ENCODE measurements at regions not wholly inside any gene's neighbourhood (a gene's known extent, or its start where the extent isn't known, plus 50 kb on each side); places are given as distances from the start of the nearest gene placed in this dataset.

GRCh38 chr15:60278879-60279278 lies 118.9 kb downstream of the ANXA2 start:
- TF ChIP-seq, protein P1, sequence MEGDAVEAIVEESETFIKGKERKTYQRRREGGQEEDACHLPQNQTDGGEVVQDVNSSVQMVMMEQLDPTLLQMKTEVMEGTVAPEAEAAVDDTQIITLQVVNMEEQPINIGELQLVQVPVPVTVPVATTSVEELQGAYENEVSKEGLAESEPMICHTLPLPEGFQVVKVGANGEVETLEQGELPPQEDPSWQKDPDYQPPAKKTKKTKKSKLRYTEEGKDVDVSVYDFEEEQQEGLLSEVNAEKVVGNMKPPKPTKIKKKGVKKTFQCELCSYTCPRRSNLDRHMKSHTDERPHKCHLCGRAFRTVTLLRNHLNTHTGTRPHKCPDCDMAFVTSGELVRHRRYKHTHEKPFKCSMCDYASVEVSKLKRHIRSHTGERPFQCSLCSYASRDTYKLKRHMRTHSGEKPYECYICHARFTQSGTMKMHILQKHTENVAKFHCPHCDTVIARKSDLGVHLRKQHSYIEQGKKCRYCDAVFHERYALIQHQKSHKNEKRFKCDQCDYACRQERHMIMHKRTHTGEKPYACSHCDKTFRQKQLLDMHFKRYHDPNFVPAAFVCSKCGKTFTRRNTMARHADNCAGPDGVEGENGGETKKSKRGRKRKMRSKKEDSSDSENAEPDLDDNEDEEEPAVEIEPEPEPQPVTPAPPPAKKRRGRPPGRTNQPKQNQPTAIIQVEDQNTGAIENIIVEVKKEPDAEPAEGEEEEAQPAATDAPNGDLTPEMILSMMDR (IDR thresholded peaks at IDR 0.05 in 4 of 5, conservative IDR thresholded peaks at IDR 0.05 in 1 of 5), result no peak
- TF ChIP-seq POLR2A (IDR thresholded peaks at IDR 0.05), result no peak
